NOMO-1 treated with dmso at 0.1 percent for 144 hours (cell line): ENCODE measurements at regions not wholly inside any gene's neighbourhood (a gene's known extent, or its start where the extent isn't known, plus 50 kb on each side); places are given as distances from the start of the nearest gene placed in this dataset.

Experiments used
- DNase-seq: peaks from one replicate; lab custom pipeline; 2025; ENCODE audit not compliant: unreplicated experiment; lab: John Stamatoyannopoulos, UW

DNA sequence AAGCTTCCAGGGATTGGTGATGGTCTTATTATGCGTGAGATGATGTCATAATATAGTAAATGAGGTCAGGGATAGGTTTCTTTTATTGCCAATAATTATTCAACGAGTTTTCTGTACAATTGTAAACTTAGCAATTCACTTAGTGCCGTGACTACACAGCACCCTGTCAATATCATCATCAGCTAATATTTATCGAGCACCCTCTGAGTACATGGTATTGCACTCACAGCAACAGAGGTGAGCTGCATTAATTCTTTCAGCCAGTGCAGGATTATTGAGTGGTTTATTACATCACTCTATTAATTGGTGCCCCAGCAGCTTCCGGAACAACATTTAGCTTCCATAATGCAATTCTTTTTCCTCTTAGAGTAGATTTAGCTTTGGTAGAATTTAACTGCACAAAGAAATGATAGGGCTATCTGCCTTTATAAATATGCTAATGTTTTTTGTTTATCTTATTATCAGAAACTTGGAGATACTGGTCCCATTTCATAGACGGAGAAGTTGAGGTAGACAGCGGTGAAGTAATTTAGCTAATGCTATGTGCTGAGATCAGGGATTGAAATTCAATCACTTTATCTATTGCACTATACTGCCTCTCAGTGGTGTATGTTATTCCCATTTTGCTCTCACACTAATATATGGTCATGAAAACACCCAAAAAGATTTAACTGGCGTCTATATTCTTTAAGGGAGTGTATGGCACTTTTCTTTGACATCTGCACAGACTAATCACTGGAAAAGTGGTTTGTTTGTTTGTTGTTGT lies 726.1 kb upstream of the WWC1 start:
- DNase-seq = no peak

DNA sequence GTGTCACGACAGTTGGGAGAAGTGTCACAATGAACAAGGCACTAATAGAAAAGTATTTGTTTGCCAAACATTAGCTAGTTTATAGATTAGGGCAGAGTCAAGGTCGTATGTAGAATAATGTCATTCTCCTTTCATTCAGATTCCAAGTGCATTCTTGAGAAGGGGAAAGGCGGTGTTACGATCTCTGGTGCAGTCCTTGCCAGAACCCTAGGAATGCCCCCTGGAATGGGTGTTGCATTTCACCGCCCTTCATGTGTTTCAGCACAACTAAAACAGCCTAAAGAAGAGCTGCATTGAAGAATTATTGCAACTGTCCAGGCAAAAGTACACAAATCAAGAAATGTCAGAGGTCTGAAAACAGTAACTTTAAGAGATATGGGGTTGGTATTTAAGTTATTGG lies 721.0 kb upstream of the WWC1 start:
- no peak for DNase-seq

GRCh38 chr5:167571824-167572223 lies 719.6 kb upstream of the WWC1 start:
- DNase-seq = no peak

- no peak for DNase-seq
Observed at GRCh38 chr5:167573370-167574127, 717.9 kb upstream of the WWC1 start.

- DNase-seq = no peak
Observed at GRCh38 chr5:167574464-167574863, 717.0 kb upstream of the WWC1 start.

- DNase-seq = no peak
Observed at GRCh38 chr5:167575330-167575729, 716.1 kb upstream of the WWC1 start.

DNA sequence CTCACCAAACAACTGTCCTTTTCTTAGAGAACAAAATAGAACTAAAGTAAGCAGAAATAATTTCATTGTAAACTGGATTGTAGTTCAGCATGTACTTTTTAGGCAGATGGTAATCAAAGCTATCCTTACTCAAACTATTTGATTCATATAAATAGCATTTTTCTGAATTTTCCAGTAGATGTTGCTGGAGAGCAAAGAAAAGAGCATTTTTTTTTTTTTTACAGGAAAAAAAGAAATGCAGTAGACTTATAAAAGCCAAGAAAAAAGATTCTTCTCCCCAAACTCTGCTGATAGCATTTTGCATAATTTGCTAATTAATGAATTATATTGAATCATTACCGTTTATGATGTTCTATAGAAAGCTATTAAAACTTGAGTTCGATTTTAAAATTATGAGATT lies 715.3 kb upstream of the WWC1 start:
- no peak for DNase-seq

- no peak for DNase-seq
Observed at GRCh38 chr5:167576897-167577296, 714.5 kb upstream of the WWC1 start.

DNA sequence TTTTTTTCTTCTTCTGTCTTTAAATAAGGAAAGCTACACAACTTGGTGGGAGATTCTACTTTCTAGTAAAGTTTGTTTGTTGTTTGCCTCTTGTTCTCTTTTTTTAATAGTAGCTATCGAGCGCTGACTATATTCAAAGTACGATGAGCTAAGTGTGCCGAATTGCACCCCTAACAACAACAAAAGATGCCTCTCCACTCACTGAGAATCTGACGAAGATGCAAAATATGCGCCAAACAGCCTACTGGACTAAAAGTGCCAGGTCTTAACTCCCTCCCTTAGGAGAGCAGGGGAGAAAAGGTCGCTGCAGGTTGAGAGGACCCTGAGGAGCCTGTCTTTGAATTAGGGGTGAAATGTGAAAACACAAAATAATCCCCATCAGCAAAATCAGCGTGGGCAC lies 713.8 kb upstream of the WWC1 start:
- no peak for DNase-seq

- DNase-seq = no peak
Observed at GRCh38 chr5:167578977-167579692, 712.3 kb upstream of the WWC1 start.

- DNase-seq = no peak
Observed at GRCh38 chr5:167579693-167580055, 711.8 kb upstream of the WWC1 start.

DNA sequence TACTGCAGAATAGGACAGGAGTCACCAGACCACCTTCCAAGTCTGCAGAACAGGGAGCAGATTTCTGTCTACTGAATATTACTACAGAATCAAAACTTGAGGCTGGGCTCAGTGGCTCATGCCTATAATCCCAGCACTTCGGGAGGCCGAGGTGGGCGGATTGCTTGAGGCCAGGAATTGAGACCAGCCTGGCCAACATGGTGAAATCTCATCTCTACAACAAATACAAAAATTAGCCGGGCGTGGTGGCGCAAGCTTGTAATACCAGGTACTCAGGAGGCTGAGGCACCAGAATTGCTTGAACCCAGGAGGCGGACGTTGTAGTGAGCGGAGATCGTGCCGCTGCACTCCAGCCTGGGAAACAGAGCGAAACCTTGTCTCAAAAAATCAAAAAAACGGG lies 710.8 kb upstream of the WWC1 start:
- DNase-seq = no peak

- no peak for DNase-seq
Observed at GRCh38 chr5:167582283-167582682, 709.2 kb upstream of the WWC1 start.

DNA sequence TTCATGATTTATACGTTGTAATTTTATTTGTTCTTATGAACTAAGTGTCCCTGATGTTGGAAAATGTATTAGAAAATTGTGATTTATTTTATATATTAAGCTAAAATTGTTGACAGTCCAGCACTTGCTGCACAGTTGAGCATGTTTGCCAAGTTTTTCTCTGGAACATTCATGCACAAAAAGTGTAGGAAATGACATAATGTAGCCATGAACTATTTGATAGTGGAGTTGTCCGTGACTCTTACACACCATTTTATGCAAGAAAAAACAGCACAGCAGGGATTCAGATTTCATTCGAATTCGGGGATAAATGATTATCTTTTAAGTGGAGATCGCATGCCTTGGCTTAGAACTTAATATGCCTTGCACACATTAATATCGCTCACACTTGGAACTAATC lies 708.6 kb upstream of the WWC1 start:
- no peak for DNase-seq

DNA sequence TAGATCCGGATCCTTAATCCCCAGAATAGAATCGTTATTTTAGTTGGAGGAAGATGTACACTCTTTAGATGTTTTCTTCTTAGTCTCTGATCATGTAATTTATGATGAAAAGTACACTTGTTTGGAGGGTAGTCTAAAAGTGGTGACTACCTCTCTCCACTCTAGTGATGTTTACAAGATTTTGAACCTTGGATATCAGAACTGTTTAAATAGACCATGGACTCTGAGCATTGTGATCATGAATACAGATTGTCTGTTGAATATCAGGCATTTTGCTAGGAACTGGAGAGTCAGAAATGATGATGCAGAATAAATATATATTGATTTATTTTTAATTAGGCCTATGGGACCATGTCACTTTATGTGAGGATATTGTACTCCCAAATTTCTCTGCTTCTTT lies 706.3 kb upstream of the WWC1 start:
- DNase-seq = no peak

GRCh38 chr5:167587772-167588437 lies 703.5 kb upstream of the WWC1 start:
- no peak for DNase-seq

GRCh38 chr5:167592114-167592513 lies 699.3 kb upstream of the WWC1 start:
- no peak for DNase-seq

GRCh38 chr5:167593329-167594060 lies 698.0 kb upstream of the WWC1 start:
- DNase-seq = no peak

GRCh38 chr5:167594061-167594435 lies 697.4 kb upstream of the WWC1 start:
- no peak for DNase-seq

DNA sequence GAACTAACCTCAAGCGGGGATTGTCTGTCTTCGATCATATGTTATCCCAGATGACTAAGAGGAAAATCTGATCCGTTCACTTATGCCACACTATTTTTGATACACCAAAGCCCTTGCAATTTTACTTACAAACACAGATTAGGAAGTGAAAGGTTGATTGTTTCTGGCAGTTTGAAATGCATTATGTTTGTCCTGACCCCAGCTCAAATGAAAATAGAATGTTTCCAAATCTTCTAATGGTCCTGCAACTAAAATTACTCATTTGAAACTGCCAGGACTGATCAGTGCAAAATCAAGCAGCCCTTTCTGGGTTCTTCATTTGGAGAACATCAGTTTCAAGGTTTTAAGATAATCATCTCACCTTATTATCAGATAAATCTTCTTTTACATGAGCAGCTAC lies 696.7 kb upstream of the WWC1 start:
- no peak for DNase-seq

DNA sequence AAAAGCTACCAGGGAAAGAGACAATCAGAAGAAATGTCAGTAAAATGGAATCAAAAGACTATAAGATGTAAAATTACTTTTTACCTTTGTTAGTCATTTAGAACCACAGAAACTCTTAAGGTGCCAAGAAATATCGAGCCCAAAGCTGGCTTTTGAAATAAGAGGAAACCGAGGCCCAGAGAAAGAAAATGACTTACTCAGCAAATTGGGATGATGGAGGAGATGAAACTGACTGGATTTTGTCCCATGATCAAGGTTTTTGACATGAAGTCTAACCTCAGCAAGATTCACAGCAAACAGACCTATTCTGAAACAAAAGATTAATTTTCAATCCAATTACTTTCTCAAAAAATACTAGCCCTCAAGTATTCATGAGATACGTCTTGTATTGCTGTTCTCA lies 696.2 kb upstream of the WWC1 start:
- no peak for DNase-seq
